ENCODE measurements at regions not wholly inside any gene's neighbourhood (a gene's known extent, or its start where the extent isn't known, plus 50 kb on each side); places are given as distances from the start of the nearest gene placed in this dataset.

DNA sequence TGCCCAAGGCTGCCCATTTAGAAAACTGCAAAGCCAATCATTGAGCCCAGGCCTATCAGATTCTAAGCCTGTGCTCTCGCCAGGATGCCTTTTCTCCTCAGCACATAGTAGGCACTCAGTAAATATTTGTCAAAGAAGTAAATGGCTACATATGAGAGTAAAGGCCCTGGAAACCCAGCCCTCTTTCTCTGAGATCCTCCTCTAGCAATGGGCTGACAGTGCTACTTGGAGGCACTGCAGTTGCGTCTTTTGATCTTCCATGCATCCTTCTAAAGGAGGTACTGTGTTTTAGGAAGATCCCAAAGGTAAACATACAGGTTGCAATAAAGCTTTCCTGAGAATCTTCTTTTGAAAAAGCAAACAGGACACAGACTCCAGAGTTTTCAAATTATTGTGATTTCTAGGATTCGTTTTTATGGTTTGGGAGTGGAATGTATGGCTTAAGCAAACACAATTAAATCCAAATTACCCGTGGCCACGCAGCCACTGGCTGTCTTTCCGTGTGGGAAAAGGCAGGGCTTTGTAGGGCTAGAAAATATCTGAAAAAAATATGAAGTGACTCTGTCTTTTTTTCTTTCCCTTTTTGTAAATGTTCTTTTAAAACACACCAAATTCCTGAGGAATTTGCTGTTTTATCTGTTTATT is 151.3 kb upstream of the BMPER start:
- TF ChIP-seq, protein P1, sequence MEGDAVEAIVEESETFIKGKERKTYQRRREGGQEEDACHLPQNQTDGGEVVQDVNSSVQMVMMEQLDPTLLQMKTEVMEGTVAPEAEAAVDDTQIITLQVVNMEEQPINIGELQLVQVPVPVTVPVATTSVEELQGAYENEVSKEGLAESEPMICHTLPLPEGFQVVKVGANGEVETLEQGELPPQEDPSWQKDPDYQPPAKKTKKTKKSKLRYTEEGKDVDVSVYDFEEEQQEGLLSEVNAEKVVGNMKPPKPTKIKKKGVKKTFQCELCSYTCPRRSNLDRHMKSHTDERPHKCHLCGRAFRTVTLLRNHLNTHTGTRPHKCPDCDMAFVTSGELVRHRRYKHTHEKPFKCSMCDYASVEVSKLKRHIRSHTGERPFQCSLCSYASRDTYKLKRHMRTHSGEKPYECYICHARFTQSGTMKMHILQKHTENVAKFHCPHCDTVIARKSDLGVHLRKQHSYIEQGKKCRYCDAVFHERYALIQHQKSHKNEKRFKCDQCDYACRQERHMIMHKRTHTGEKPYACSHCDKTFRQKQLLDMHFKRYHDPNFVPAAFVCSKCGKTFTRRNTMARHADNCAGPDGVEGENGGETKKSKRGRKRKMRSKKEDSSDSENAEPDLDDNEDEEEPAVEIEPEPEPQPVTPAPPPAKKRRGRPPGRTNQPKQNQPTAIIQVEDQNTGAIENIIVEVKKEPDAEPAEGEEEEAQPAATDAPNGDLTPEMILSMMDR (IDR thresholded peaks at IDR 0.05; ENCODE audit: low read depth, low read length), result no peak
- no peak for TF ChIP-seq POLR2A (IDR thresholded peaks at IDR 0.05; ENCODE audit: extremely low read depth, insufficient read length)
- no peak for TF ChIP-seq MAX (IDR thresholded peaks at IDR 0.05; ENCODE audit: low read depth, low read length)

Data from NB4 (cell line).